Esophagus muscularis mucosa (tissue), 4 donors: ENCODE measurements at regions not wholly inside any gene's neighbourhood (a gene's known extent, or its start where the extent isn't known, plus 50 kb on each side); places are given as distances from the start of the nearest gene placed in this dataset.
"Not testable (repeated sequence)": the region's sequence is repeated elsewhere in the genome, so short reads cannot be mapped to it uniquely, and the experiment has no call there.

Experiments
- CTCF ChIP-seq, 3 experiments: fragments of 200-600 bp in 2 of 3; fragments of 450-650 bp in 1 of 3; sonication (generic) in 2 of 3; IDR thresholded peaks; one replicate each; pipeline ENCODE4 v1.5.1; 2017 to 2019; ENCODE audit warnings: antibody characterized with exemption in 3 of 3, mild to moderate bottlenecking in 2 of 3, moderate library complexity in 1 of 3
- EP300 ChIP-seq: sonication (generic); formaldehyde crosslinking; IDR thresholded peaks from one replicate; pipeline ENCODE4 v1.6.1; 2017; ENCODE audit warnings: antibody characterized with exemption
- POLR2A ChIP-seq: fragments of 450-650 bp; IDR thresholded peaks from one replicate; pipeline ENCODE4 v1.6.1; 2017; ENCODE audit warnings: antibody characterized with exemption, moderate library complexity, mild to moderate bottlenecking, low read depth
- POLR2AphosphoS5 ChIP-seq, 2 donors: sonication (generic); formaldehyde crosslinking; IDR thresholded peaks; one replicate each; pipeline ENCODE4 v1.6.1; 2017; ENCODE audit warnings: antibody characterized with exemption in 2 of 2

GRCh38 chr14:105659255-105659654 lies 132.9 kb downstream of the TMEM121 start:
- not testable (repeated sequence) for TF ChIP-seq CTCF (IDR thresholded peaks at IDR 0.05); EP300; POLR2AphosphoS5 (IDR thresholded peaks at IDR 0.05); POLR2A
